ENCODE measurements at regions not wholly inside any gene's neighbourhood (a gene's known extent, or its start where the extent isn't known, plus 50 kb on each side); places are given as distances from the start of the nearest gene placed in this dataset.

GRCh38 chr13:91168386-91168711, 179.1 kb upstream of the MIR17HG start:
- intact Hi-C loops (cut with micrococcal nuclease) (no loop called here), dilution Hi-C loops (cut with HindIII; ENCODE audit: low sequenced_read_pairs, unreplicated experiment) (no loop called here), in situ Hi-C loops (cut with MboI; ENCODE audit: low sequenced_read_pairs) (no loop called here)
- Histone ChIP-seq H3K18ac (ENCODE audit: low read depth, low read length) (no peak overlapping the region), H2BK5ac (ENCODE audit: low read depth, low read length, poor library complexity, severe bottlenecking) (no peak overlapping the region), H2AFZ (replicated peaks; ENCODE audit: low read length, poor library complexity) (no peak overlapping the region), H3K9me1 (ENCODE audit: insufficient read depth, low read length) (no peaks in the 10 kb centered on the region), H2AK5ac (ENCODE audit: low read depth, low read length) (no peak overlapping the region), H4K8ac (ENCODE audit: low read depth in 2 of 2, low read length in 2 of 2) (no peak overlapping the region), H3K56ac (ENCODE audit: extremely low read depth, insufficient read depth, low read length) (no peak overlapping the region), H2BK120ac (ENCODE audit: low read depth, low read length) (no peak overlapping the region), H3K14ac (replicated peaks; ENCODE audit: low read depth, low read length) (no peak overlapping the region), H4K91ac (ENCODE audit: insufficient read depth, low read depth, low read length) (no peak overlapping the region), H3K23ac (ENCODE audit: low read depth, low read length) (no peak overlapping the region), H3K27me3 (ENCODE audit: control insufficient read depth, insufficient read depth, low read length) (no peaks in the 10 kb centered on the region), H3K27ac (ENCODE audit: insufficient read depth, low read length) (no peak overlapping the region), H2BK20ac (ENCODE audit: low read depth, low read length) (no peak overlapping the region), H3K9me3 (ENCODE audit: control insufficient read depth, insufficient read depth, low read length) (no peaks in the 10 kb centered on the region; the same call in 1 of the 2 replicates), H4K20me1 (ENCODE audit: insufficient read depth, low read length) (no peaks in the 10 kb centered on the region), H3K4ac (ENCODE audit: low read depth, low read length) (no peak overlapping the region), H3K4me1 (ENCODE audit: control insufficient read depth, insufficient read depth, low read length) (no peaks in the 10 kb centered on the region), H2AK9ac (replicated peaks; ENCODE audit: low read depth, low read length, poor library complexity) (no peak overlapping the region), H3K4me3 (ENCODE audit: insufficient read depth, low read depth, low read length) (no peak overlapping the region), H3K4me2 (ENCODE audit: low read depth, low read length) (no peak overlapping the region), H3K9ac (ENCODE audit: low read depth, low read length) (no peak overlapping the region), H4K5ac (ENCODE audit: low read depth, low read length) (no peak overlapping the region), H3K79me1 (ENCODE audit: low read depth in 1 of 2, low read length in 2 of 2) (no peaks in the 10 kb centered on the region), H2BK15ac (ENCODE audit: low read depth, low read length) (no peak overlapping the region), H3K36me3 (ENCODE audit: control insufficient read depth, insufficient read depth, low read length) (no peaks in the 10 kb centered on the region)
- no peak for TF ChIP-seq SMC3 (IDR thresholded peaks at IDR 0.05; ENCODE audit: low read depth, low read length)
- TF ChIP-seq USF2 (IDR thresholded peaks at IDR 0.05; ENCODE audit: low read depth, low read length), result no peak
- no peak for ATAC-seq (ENCODE audit: low read depth)
- no peak for DNase-seq
- BruUV-seq (replicated peaks), result no TSS peak
- CTCF ChIA-PET, result no interaction called here
- POLR2A ChIA-PET (ENCODE audit: unreplicated experiment), result no interaction called here
- no CpG with 5 or more reads among the region's 4 CpGs for WGBS, 2 experiments (ENCODE audit: extremely low coverage in 2 of 2, insufficient read length in 1 of 2)

Measured in IMR-90 (cell line).